ENCODE measurements at regions not wholly inside any gene's neighbourhood (a gene's known extent, or its start where the extent isn't known, plus 50 kb on each side); places are given as distances from the start of the nearest gene placed in this dataset.

DNA sequence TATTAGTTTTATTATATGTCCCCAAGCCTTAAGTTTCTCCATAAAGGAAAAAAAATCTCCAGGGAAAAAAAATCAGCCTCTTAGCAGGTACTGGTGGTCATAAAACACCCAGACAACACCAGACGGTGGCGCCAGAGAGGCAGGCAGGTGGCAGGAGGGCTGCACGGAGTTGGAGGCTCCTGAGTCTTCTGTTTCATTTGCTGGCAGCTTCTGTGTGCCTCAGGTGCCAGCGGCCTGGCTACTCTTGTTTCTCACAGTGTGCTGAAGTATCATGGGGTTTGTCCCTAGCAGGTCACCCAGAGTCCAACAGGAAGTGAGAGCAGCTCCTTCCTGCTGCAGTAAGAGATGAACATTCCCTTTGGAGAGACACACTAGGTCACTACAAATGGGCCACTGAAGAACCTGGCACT, 123.3 kb upstream of the GADD45A start:
- no peak for FAIRE-seq

DNA sequence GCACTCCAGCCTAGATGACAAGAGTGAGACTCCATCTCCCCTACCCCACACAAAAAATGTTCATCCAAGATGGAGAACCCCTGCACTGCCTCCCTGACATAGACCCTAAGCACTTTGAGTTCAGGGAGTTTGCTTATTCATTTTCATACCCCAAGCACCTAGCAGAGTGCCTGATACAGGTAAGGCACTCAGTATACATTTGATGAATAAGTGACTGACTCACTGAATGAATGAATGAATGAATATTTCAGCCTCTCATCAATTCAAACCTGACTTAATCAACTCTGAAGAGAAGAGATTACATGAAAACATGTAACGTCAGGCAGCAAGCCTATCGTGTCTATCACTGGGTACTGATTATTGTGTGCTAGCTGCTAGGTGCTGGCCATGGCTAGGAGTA, 121.3 kb upstream of the GADD45A start:
- FAIRE-seq: no peak

GRCh38 chr1:67564193-67564592, 120.8 kb upstream of the GADD45A start:
- no peak for FAIRE-seq

DNA sequence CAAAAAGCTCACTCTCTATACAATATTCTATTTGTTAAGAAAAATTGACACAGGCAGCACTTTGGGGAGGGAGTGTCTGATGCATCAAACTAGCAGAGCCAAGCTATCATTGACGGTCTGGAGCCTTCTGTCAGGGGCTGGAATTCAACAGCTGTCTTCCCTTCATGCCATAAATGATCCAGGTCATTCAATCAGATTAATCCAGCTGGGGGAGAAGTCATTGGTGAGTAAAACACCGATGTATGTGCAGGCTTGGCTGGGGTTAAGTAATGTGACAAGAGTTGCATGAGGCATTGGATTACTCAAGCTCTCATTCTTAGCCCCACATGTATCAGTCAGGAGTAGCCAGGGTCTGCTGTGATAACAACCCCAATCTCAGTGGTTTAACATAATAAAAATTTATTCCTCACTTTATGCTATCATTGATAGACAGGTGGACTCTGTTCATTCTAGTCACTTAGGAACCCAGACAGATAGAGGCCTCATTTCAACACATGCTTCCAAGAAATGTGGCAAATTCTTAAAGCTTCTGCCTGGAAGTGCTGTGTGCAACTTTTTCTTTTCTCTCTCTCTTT, 118.1 kb upstream of the GADD45A start:
- FAIRE-seq: no peak

DNA sequence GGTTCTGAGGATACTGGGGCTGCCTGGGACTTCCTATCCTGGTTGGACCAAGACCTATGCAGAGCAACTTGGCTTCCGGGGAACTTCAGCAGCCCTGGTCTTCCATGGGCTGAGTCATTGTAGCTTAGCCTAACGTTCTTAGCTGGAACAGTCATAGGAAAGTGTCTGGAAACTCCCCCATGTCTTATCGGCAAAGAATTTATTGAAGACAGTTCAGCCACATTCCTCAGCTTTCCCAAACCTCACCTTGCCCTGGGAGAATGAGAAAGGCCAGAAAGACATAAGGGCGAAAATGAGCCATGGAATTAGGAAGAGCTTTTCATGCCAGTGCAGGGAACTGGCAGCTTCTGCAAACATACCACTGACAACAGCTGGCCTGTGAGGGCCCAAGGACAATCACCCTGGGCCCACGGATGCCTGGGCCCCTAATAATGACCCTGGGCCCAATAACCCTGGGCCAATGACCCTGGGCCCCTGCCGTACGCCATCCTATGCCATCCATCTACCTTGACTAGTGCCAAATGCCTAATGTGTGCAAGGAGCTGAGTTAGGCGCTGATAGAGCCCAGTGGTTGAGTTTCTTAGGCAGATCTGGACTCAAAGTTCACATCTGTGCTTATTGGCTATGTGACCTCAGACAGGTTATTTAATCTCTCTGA, 114.4 kb upstream of the GADD45A start:
- no peak for FAIRE-seq

- no peak for FAIRE-seq
Measured at GRCh38 chr1:67571406-67571805, 113.6 kb upstream of the GADD45A start.

GRCh38 chr1:67571901-67572593, 113.0 kb upstream of the GADD45A start:
- no peak for FAIRE-seq

DNA sequence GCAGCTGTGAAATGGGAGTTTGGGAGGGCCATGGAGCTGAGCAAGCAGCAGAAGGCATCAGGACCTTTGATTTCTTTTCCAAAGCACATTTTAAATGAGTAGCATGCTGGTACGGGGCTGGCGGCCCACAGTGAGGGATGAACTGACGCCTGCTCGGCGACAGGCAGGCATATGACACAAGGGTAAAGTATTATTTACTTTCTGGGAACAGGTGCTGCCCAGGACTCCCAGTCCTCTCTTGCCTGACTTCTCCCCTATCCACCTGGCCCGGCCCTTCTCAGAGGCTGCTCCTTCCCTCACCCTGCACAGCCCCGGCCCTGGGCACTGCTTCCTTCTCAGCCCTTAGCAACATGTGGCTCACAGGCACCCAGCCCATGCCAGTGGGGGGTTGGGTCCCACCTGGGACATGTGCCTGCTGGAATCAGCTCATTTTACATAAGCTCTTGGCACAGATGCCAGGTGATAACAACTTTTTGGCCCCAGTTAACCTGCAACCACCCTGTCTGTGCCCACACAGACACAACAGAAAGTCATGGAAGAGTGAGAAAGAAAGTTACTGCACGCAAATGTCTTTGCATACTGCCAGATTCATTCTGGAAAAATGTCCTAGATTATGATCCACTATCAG, 112.3 kb upstream of the GADD45A start:
- FAIRE-seq: no peak

- FAIRE-seq: no peak
Measured at GRCh38 chr1:67573311-67573872, 111.6 kb upstream of the GADD45A start.

- FAIRE-seq: no peak
Measured at GRCh38 chr1:67574221-67574620, 110.8 kb upstream of the GADD45A start.

GRCh38 chr1:67575861-67576260, 109.1 kb upstream of the GADD45A start:
- no peak for FAIRE-seq

DNA sequence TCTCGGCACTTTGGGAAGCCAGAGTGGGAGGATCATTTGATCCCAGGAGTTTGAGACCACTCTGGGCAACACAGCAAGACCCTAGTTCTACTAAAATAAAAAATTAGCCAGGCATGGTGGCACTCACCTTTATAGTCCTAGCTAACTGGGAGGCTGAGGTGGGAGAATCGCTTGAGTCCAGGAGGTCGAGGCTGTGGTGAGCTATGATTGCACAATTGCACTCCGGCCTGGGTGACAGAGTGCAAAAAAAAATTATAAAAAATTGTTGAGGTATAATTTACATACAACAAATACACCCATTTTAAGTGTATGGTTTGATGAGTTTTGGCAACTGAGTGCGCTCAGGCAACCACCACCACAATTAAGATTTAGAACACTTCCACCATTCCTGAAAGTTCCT, 108.5 kb upstream of the GADD45A start:
- FAIRE-seq: no peak

DNA sequence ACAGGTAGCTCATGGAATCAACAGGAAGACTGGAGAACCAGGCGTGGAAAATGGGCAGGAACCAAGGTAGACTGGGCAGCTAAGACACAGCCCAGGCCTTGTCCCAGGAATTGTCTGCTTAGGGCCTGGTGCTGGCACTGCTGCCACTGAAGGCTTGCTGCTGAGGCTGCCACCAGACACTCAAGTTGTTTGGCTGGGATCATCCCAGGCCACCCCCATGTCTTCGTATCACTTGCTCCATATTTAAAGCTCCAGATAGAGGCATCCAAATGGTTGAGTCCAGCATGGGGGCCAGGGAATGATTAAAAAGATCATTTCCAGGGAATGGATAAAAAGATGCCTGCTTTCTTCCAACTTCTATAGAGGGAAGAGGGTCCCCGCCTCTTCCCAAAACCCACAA, 107.4 kb upstream of the GADD45A start:
- FAIRE-seq: no peak

GRCh38 chr1:67578397-67579020, 106.5 kb upstream of the GADD45A start:
- FAIRE-seq: no peak

- no peak for FAIRE-seq
Measured at GRCh38 chr1:67579623-67580394, 105.2 kb upstream of the GADD45A start.

GRCh38 chr1:67580691-67581403, 104.2 kb upstream of the GADD45A start:
- no peak for FAIRE-seq

DNA sequence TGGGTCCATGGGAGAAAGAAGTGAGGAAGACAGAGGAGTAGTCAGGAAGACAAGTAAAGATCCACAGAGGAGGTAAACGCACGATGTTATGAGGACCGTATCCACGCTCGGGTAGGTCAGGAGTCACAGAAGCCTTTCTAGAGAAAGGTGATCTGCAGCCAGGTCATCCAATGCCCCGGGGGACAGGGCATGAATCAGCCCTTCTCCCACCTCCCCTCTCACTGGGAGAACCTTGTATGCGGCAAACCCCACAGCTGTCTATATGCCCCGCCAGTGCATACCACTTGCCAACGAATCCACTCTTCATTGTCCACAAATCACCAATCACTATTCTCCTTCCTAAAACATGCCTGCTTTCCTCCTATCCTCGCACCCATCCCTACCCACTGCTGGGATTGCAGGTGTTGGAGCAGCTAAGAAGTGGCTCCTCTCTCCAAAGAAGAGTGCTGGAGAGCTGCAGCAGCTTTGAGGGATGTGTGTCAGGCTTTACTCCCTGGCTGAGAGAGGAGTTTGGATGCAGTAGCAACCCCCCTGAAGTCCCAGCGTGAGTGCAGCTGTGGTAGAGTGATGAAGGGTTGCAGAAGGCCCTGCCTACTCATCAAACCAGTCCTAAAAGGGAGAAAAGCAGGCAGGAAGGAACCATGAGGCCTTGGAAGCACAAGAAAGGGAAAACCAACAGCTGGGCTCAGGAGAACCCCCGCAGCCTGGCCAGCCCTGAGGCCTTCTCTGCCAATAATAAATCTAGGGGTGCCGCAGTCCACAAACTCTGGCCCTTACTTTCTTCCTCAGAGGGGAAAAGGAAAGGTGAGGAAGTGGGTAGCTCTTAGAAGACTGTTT, 102.2 kb upstream of the GADD45A start:
- no peak for FAIRE-seq

- no peak for FAIRE-seq
Measured at GRCh38 chr1:67583462-67583950, 101.5 kb upstream of the GADD45A start.

DNA sequence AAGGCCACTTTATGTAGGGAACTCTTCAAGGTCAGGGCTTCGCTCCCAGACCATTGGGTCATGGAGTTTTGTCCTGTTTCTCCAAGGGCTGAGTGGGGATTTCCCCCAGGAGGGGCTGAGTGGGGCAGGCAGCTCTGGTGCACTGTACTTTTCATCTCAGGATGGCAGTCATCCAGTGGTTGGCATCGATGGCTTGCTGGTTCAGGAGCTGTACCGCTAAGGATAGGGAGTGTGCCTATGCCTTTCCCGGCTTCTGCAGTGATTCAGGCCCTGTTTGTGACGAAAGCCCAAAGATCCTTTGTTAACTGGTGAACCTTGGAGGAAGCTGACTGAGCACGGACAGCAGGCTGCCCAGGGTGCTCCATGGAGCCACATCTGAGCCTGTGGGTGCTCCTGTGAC, 100.1 kb upstream of the GADD45A start:
- FAIRE-seq: no peak

DNA sequence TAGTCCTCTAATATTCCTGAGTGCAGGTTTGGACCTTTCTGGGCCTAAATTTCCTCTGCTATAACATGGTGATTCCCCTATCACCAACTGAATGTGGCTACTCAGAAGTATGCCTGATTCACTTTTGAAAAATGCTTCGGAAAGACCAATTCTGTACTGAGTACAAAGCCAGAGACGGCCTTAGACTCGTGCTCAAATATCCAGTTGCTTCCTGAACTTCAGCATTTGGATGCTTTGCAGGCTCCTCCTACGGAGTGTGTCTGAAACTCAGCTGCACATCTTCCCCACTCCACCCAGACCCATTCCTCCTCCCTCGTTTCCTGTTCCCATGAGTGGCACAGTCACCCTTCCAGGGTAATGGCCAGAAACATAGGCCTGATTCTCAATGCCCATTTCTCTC, 98.4 kb upstream of the GADD45A start:
- FAIRE-seq: no peak

Measured in TTC549 (cell line).